HG03439 (cell line): ENCODE measurements at regions not wholly inside any gene's neighbourhood (a gene's known extent, or its start where the extent isn't known, plus 50 kb on each side); places are given as distances from the start of the nearest gene placed in this dataset.

ENCODE experiments used
- ATAC-seq: cut with Tn5 transposase; IDR thresholded peaks from one replicate; pipeline ENCODE4 v1.9.1; 2021; ENCODE audit warnings: mild to moderate bottlenecking, moderate library complexity; ENCODE audit not compliant: unreplicated experiment

- no peak for ATAC-seq
Measured at GRCh38 chr7:136551618-136552017, 316.8 kb upstream of the CHRM2 start.

DNA sequence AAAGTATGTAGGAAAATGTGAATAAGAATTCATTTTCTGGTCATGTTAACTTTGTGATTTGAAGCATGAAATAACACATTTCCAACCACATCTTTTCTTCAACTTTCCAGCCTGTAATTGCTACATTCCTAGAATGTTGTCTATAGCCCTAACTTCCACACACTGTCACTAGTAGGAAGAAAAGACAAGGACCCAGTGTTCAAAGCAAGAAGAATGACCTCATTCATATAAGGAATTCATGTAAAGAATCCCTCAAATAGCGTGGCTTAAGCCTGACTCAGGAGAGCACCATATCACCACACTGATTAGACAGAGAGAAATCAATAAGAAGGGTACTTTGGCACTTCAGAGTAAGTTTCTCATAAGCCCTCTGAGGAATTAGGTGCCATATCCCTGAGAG, 318.7 kb upstream of the CHRM2 start:
- no peak for ATAC-seq

- ATAC-seq: no peak
Measured at GRCh38 chr7:136533732-136534131, 334.7 kb upstream of the CHRM2 start.

GRCh38 chr7:136530831-136531230, 337.6 kb upstream of the CHRM2 start:
- ATAC-seq: no peak

- ATAC-seq: no peak
Measured at GRCh38 chr7:136528329-136528728, 340.1 kb upstream of the CHRM2 start.

DNA sequence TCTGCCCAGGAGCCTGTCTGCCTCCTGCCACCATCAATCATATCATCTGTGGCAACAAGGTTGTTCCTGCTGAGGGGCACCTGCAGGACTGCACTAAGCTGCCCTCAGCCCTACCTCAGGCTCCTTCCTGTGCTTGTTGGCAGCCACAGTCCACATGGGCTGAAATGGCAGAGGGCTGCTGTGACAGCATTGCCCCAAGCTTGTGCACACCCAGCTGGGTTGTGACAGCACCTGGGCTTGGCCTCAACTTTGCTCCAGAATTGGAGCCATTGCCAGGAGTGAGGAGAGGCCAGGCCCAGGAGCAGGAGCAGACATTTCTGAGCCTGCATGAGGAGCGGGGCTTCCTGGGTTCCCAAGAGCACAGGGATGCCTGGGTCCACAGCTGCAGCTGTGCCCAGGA, 340.9 kb upstream of the CHRM2 start:
- no peak for ATAC-seq

GRCh38 chr7:136526408-136527105, 341.9 kb upstream of the CHRM2 start:
- no peak for ATAC-seq

- ATAC-seq: no peak
Measured at GRCh38 chr7:136523571-136523970, 344.9 kb upstream of the CHRM2 start.

- ATAC-seq: no peak
Measured at GRCh38 chr7:136517971-136518370, 350.5 kb upstream of the CHRM2 start.

DNA sequence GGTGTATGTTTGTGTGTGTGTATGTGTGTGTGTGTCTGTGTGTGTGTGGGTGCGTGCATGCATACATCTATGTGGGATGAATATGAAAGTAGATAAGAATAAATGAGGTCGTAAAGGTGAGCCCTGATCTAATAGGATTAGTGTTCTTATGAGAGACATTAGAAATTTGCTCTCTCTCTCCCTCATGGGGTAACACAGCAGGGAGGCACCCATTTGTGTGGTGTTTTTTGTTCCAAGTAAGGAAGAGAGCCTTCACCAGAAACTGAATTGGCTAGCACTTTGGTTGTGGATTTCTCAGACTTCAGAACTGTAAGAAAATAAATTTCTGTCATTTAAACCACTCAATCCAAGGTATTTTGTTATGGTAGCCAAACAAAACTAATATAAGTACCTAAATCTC, 353.7 kb upstream of the CHRM2 start:
- no peak for ATAC-seq

DNA sequence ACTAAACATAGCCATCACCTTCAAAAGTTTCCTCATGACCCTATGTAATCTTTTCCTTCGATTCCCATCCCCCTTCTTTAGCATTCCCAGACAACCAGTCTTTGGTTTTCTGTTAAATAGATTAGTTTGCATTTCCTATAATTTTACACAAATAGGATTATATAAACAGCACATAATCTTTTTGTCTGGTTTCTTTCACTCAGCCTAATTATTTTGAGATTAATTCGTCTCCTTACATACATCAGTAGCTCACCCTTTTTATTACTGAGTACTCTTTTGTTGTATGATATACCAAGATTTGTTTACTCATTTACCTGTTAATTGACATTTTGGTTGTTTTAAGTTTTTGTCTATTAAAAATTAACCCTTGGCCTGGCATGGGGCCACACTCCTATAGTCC, 354.7 kb upstream of the CHRM2 start:
- ATAC-seq: no peak

DNA sequence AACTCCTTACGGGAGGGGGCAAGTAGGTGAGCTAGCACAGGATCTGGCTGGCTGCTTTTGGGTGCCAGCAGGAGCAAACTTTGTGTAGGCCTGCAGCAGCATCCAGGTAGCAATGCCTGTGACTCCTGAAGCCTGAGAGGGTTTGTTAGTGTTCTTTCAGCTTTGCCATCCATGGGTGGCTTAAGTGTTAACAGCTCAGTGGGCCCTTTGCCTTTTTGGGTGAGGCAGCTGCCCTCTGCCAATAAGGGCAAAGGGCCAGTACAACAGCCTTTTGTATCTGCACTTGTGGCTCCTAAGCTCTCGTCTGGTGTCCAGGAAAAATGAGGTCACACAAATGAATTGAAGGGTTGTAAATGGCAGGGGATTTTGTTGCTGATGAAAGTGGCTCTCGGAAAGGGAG, 359.0 kb upstream of the CHRM2 start:
- ATAC-seq: no peak

DNA sequence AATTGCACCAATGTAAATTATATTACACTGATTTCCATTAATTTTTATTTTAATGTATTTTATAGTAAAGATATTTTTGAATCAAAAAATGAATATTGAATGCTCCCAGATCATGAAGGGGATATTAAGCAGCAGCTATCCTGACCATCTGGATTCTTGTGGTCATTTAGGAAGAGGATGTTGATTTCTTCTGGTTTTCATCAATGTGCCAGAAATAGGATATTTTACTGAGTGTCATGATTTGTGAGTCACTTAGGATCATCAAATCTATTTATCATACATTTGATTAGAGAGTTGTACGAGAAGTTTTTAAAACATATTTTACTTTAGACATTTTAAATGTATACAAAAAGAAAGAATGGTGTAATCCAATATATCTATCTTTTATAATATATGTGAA, 366.3 kb upstream of the CHRM2 start:
- ATAC-seq: no peak

DNA sequence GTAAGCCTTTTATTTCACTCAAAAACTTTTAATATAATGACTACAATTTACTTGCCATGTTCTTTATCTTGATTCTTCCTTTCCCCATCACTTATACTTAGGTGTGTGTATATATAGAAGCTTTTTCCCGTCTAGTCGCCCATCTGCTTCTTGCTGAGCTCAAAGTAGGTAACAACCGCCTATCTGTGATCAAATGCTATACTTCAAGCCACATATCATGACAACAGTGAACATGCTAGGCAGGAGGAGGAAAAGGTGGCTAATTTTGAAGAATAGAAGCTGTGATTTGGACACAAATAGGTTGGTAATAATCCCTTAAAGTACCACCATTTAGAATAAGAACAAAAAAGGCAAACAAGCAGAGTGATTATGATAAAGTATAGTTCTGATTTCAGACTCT, 367.3 kb upstream of the CHRM2 start:
- ATAC-seq: no peak

DNA sequence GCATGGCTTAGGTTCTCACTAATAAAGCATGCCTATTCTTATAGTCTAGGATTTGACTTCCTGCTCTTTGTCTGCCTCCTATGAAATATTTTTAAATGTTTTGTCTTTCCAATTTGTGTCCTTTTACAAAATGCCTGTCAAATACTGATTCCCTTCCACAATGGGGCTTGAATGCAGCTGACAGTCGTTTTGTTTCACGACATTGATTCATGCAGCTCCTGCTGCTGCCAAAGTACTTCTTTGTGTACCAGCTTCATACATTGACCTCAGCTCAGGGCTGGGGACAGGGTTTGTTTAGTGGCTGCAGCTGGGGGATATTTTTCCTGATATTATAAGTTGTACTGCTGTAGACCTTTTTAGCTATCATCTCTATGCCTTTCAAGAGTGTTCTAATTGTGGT, 371.9 kb upstream of the CHRM2 start:
- no peak for ATAC-seq

DNA sequence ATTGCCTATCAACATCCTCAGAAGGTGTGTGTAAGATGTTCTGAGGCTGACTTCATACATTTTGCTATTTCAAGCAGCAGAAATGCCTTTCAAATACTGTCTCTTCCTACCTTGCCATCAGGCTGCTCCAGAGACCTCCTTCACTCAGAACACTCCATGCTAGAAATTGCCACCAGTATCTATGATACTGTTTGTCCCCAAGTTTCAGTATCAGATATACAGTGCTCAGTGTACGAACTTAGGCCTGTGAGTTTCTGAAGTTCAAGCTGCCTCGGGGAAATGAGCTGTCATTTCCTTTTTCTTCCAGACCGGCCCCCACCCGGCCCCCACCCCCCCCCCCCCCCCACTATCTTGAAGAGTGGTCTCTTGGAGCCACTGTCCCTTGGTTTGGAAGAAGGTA, 373.4 kb upstream of the CHRM2 start:
- no peak for ATAC-seq

GRCh38 chr7:136492366-136492765, 376.1 kb upstream of the CHRM2 start:
- no peak for ATAC-seq

GRCh38 chr7:136489808-136490207, 378.6 kb upstream of the CHRM2 start:
- no peak for ATAC-seq

GRCh38 chr7:136480901-136481300, 387.6 kb upstream of the CHRM2 start:
- ATAC-seq: no peak

GRCh38 chr7:136479922-136480321, 388.5 kb upstream of the CHRM2 start:
- ATAC-seq: no peak

DNA sequence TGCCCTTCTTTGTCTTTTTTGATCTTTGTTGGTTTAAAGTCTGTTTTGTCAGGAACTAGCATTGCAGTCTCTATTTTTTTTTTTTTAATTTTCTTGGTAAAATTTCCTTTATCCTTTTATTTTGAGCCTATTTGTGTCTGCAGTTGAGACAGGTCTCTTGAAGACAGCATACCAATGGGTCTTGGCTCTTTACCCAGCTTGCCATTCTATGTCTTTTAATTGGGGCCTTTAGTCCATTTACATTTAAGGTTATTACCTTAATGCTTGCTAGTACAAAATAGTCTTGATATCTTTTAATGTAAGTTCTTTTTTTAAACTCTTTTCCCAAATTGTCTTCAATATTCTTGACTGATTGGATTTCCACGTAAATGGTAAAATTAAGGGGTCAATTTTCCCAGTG, 398.3 kb upstream of the CHRM2 start:
- no peak for ATAC-seq

DNA sequence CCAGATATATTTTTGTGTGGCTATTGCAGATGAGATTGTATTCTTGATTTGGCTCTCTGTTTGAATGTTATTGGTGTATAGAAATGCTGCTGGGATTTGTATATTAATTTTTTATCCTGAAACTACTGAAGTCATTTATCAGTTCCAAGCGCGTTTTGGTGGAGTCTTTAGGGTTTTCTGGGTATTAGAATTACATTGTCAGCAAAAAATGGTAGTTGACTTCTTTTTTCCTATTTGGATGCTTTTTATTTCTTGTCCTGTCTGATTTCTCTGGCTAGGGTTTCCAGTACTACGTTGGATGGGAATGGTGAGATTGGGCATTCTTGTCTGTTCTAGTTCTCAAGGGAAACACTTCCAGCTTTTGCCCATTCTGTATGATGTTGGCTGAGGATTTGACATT, 415.5 kb upstream of the CHRM2 start:
- no peak for ATAC-seq

DNA sequence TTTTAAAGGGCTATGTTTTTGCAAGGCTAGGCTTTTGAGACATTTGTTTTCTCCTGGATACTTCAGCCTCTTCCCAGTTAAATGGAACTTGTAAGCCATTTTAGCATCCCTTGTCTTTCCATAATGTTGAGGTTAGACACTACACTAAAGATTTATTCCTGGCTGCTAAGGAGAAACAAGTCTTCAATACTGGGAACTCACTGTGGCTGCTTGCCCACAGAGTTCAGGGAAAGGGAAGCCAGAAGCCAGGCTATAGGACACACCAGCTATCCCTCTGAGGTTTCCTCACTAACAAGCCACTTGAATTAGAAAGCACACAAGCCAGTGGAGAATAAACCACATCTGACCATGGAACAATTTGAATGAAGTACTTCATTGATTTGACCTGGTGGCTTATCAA, 421.7 kb upstream of the CHRM2 start:
- no peak for ATAC-seq
